A673 (cell line): ENCODE measurements at regions not wholly inside any gene's neighbourhood (a gene's known extent, or its start where the extent isn't known, plus 50 kb on each side); places are given as distances from the start of the nearest gene placed in this dataset.

Experiments used
- EZH2 ChIP-seq: fragments of 200-600 bp; sonication (generic); IDR thresholded peaks from 2 replicates; pipeline ENCODE4 v1.6.1; 2017; ENCODE audit warnings: borderline replicate concordance, low read depth, mild to moderate bottlenecking, mixed read lengths, antibody characterized with exemption, low read length; ENCODE audit not compliant: poor library complexity, severe bottlenecking
- TF ChIP-seq, protein P1 (sequence below): fragments of 300-800, 200-600 bp; sonication (generic); conservative IDR thresholded peaks from 2 replicates; pipeline ENCODE4 v1.5.1; 2017; ENCODE audit warnings: low read depth, mild to moderate bottlenecking, antibody characterized with exemption, low read length, moderate library complexity, mixed read lengths

DNA sequence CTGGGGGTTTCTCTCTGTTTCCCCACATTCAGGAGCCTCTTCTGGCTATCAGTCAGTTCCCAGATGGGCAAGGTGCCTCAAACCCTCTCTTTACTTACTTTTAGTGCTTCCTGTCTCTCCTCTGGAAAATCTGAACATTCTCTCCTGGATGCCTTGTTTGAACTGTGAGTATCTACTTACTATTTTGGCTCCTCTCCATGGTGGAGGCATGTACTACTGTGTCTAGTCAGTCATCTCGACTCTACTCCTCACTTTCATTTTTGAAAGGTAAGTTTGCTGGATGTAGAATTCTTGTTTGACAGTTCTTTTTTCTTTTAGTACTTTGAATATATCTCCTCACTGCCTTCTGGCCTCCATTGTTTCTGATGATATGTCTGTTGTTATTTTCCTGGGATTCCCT is 70.9 kb upstream of the FAM78B start:
- TF ChIP-seq, protein P1, sequence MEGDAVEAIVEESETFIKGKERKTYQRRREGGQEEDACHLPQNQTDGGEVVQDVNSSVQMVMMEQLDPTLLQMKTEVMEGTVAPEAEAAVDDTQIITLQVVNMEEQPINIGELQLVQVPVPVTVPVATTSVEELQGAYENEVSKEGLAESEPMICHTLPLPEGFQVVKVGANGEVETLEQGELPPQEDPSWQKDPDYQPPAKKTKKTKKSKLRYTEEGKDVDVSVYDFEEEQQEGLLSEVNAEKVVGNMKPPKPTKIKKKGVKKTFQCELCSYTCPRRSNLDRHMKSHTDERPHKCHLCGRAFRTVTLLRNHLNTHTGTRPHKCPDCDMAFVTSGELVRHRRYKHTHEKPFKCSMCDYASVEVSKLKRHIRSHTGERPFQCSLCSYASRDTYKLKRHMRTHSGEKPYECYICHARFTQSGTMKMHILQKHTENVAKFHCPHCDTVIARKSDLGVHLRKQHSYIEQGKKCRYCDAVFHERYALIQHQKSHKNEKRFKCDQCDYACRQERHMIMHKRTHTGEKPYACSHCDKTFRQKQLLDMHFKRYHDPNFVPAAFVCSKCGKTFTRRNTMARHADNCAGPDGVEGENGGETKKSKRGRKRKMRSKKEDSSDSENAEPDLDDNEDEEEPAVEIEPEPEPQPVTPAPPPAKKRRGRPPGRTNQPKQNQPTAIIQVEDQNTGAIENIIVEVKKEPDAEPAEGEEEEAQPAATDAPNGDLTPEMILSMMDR: no peak
- TF ChIP-seq EZH2: no peak
